GM21529 (cell line): ENCODE measurements at regions not wholly inside any gene's neighbourhood (a gene's known extent, or its start where the extent isn't known, plus 50 kb on each side); places are given as distances from the start of the nearest gene placed in this dataset.

Experiments used
- ATAC-seq: cut with Tn5 transposase; IDR thresholded peaks from one replicate; pipeline ENCODE4 v1.9.1; 2021; ENCODE audit not compliant: unreplicated experiment

GRCh38 chr4:187176261-187176910, 452.7 kb upstream of the FAT1 start:
- ATAC-seq: no peak

- no peak for ATAC-seq
Measured at GRCh38 chr4:187178084-187178483, 454.4 kb upstream of the FAT1 start.

- ATAC-seq: no peak
Measured at GRCh38 chr4:187178587-187178986, 454.9 kb upstream of the FAT1 start.

DNA sequence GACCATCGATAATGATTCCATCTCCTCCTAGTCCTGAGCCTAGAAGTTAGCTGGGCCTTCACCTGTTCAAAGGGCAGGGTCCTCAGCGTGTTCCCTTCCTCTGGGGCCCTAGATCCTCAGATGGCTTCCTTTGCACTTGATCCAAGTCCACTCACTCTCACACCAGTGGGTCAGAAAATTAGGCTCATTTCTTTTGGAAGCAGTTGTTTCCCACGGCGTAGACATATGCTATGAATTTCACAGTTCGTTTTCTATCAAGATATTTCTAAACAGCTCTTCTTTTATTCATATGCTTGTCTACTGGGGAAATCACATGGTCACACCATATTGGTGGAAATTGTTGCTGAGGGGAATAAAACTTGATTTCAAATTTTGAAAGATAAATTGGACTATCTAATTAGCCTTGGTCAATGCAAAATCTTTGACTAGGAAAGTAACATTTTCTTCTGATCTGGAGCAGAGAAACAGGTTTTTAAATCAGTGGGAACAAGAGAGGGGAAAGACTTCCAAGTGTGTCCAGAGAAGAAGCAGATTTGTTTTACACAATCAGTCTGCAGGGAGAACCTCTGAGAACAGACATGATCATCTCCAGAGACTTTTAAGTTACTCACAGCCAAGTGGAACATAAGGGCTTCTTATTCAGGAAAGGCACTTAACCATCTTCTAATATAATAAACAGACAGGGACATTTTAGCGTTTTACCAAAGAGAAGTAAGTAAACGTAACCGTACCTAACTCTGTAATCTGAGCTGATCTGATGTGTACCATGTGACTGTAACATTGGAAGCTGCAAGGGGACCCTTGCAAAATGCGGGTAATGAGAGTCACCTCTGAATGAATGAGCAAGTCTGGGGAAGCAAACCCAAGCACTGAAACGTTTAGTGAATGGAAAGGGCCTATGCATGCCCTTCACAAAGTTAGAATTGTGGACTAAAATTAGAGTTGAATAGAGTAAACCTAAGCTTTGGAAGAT, 455.7 kb upstream of the FAT1 start:
- no peak for ATAC-seq

DNA sequence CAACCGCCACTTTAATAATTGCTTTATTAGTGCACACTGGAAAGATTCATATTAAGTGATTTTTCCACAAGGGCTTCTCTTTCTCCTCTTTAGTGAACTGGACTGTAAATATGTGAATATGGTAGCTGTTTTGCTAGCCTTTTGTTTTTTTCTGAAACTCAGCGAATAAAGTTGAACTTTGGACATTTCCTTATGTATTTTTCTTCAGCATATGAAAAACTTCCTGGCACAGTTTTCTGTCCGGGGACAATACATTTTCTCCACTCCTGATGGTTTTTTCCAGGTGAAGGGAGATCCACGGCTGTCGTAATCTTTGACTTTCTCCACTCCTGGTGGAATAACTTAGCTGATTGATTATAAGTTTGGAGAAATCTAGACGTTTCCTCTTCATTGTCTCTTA, 457.4 kb upstream of the FAT1 start:
- no peak for ATAC-seq

DNA sequence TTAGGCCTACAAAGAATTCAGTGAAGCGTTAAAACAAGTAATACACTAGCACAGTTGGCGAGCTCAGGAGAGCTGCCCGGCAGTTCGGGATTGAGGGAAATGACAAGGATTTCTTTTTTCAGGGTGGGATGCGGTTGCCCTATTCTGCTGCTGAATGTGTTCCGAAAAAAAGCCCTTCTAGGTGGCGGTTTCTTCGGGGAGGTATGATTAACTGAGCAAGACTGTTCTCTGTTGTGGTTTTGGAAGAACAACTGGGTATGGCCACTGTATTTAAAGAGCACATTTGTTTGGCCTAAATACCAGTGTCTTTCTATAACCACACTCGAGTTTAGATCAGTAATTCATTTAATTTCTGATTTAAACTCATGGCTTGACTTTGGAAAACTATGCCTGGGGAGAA, 459.7 kb upstream of the FAT1 start:
- ATAC-seq: no peak

- no peak for ATAC-seq
Measured at GRCh38 chr4:187183826-187184225, 460.2 kb upstream of the FAT1 start.

DNA sequence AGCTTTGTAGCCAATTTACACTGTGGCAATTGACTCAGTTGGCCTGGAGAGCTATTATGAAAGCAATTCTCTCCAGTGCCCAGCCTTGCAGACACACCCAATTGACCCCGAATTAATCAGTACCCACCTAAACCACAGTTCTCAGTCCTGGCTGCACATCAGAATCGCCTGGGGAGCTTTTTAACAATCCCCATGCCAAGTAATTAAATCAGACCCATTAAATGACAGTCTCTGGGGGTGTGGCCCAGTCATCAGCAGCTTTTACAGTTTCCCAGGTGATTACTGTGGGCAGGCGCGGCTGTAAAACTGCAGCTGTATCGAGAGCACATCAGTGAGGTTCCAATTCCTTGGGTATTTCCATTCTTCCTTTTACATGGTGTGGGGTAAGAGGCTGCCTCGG, 460.9 kb upstream of the FAT1 start:
- ATAC-seq: no peak

GRCh38 chr4:187188118-187188517, 464.5 kb upstream of the FAT1 start:
- ATAC-seq: no peak

DNA sequence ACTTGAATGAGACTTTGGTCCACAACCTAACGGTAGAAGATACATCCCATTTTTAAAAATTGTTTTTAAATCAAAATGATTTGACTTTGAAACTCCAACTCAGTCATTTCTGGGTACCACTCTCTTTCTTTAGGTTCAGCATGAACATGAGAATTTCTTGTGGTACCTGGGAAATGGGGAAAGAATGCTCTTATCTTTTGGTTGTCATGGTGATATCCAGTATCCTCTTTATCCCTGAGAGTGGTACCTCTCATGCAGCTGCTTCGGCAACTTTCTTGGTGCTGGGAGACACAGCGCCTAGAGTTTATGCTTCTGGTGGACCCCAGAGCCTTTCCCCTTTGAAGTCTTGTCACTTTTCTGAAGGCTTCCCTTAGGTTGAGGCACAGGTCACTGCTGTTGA, 465.1 kb upstream of the FAT1 start:
- ATAC-seq: no peak

DNA sequence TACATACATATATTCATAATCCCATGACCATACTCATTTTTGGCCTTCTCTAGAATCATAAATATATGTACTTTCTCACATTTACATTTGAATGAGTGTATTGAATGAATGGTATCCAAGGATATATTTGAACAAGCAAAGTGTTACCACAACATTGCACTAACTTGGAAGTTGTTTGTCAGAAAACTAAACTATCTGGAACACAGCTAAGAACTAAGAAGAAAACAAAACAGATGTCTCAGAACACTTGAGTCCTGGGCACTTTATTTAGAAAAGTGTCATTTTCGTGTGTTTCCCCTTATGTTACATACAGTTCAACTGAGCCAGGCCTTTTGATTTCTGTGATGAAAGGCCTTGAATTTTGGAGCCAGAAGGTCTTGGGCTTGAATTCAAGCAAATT, 466.7 kb upstream of the FAT1 start:
- no peak for ATAC-seq

DNA sequence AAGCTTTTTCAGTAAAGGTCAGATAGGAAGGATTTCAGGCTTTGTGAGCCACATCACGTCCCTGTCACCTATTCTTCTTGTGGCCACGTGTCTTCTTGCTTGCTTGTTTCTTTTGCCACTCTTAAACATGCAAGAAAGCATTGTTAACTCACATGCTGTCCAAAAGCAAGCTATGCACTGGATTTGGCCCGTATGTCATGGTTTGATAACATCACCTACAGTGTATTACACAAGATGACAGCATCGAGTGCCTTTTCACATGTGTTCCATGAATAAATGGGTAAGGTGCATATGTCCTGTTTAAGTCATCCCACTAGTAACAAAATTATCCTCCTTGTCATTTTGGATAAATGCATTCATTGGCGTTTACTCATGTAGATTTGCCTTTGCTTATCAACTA, 468.0 kb upstream of the FAT1 start:
- ATAC-seq: no peak

GRCh38 chr4:187192266-187192665, 468.6 kb upstream of the FAT1 start:
- no peak for ATAC-seq

DNA sequence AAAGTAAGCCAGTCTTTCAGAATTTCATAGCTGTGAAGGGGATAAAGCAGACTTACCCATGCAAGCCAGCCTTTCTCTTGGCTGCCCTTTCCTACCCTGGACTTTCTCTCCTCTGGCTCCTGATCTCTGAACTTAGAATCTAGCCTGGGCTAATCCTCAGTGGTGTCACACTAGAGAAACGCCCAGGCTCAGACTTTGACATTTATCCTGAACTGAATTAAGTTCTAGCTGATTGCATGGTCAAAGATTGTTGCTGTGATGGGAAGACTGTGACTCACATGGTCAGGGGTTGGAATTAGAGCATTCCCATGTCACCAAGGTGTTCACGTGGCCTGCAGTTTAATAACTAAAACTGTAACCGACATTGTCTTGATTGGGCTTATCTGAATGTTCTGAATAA, 469.5 kb upstream of the FAT1 start:
- ATAC-seq: no peak

DNA sequence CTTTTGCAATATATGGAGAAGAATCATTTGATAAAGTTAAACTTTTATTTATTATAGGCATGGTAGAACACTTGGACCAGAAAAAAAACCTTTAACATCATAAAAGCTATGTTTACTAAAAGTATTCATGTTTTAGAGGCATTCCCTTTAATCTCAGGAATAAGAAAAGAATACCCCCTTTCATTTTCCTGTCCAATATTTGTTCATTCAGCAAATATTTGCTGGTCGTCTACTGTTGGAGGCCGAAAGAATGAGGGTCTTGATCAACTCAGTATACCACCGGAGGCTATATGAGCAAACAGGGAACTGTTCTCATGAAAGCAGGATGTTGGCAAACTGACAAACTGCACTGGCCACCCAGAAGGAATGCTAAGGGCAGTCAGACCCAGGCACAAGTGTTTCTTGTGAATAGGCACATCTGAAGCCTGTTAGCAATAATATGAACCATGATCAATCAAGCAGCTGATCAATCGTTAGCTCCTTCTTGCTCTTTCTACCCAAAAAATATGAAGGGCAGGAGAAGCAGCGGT, 480.8 kb upstream of the FAT1 start:
- no peak for ATAC-seq

DNA sequence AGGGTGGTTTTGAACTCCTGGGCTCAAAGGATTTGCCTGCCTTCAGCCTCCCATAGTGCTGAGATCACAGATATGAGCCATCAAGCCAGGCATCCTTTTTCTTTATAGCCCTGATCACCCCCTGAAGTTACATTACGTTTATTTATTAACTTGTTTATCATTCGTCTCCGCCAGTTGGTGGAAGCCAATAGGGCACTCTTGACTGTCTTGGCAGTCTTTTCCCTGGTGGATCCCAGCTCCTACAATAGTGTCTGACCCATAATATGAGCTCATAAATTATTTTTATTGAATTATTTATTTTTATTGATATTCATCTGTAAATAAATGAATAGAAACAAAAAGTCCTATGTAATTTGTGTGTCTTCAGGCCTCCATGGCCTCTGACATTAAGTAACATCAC, 484.3 kb upstream of the FAT1 start:
- ATAC-seq: no peak

DNA sequence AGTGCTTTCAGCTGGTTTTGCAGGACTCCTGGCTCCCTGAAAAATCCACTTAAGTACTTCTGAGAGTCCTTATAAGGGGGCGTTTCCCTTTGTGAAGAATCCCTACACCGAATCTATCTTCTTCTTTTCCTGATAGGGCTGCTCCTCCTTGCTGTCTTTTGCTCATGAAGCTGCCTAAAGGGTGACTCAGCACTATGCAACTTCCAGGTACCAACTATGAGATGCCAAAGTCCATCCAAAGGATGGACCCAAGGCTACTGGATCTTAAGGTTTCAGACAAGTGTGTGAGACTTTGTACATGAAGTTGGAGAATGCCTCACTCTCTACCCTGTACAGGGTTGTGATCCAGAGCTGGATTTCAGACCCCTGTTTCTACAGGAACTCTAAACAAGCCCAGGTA, 485.0 kb upstream of the FAT1 start:
- no peak for ATAC-seq

- ATAC-seq: no peak
Measured at GRCh38 chr4:187209921-187210613, 486.4 kb upstream of the FAT1 start.

- no peak for ATAC-seq
Measured at GRCh38 chr4:187212446-187213080, 488.9 kb upstream of the FAT1 start.

DNA sequence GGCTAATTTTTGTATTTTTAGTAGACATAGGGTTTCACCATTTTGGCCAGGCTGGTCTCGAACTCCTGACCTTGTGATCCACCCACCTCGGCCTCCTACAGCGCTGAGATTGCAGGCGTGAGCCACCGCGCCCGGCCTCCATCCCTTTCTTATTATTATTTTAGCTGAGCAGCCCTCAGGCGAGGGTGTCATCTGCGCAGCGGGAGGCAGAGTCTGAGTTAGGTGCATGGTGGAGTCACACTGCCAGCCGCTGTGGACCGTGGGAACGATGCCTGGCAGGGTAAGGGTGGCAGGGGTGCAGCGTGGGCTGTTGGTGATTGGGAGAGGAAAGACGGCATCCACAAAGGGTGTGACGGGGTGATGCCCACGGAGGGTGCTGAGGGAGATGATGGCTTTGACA, 491.8 kb upstream of the FAT1 start:
- no peak for ATAC-seq

DNA sequence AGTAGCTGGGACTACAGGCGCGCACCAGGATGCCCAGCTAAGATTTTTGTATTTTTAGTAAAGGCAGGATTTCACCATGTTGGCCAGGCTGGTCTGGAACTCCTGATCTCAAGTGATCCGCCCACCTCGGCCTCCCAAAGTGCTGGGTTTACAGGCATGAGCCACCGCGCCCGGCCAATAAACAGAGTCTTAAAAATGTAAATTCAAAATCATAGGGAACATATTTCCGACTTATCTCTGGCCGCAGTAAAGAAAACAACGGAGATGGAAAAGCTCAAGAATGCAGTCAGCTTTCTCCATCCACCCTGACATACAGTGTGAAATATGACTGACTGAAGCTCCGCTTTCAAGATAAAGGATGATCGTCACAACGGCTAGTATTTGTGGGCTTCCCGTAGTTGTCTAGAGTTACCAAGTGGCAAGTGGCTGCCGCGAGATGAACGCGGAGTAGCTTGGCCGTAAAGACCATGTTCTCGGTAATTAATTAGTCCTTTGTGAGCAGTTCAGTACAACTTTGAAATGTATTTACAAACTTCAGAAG, 495.1 kb upstream of the FAT1 start:
- no peak for ATAC-seq
